ENCODE measurements at regions not wholly inside any gene's neighbourhood (a gene's known extent, or its start where the extent isn't known, plus 50 kb on each side); places are given as distances from the start of the nearest gene placed in this dataset.

GRCh38 chr9:86771941-86772634 is 175.2 kb downstream of the GAS1 start:
- TF ChIP-seq GATA2 (IDR thresholded peaks at IDR 0.05; ENCODE audit: low read depth, low read length) = no peak
- no peak for TF ChIP-seq GATA3 (IDR thresholded peaks at IDR 0.05; ENCODE audit: low read depth, low read length)
